ENCODE measurements at regions not wholly inside any gene's neighbourhood (a gene's known extent, or its start where the extent isn't known, plus 50 kb on each side); places are given as distances from the start of the nearest gene placed in this dataset.

GRCh38 chr2:76075126-76075525 is 364.4 kb upstream of the GCFC2 start:
- WGBS, 2 donors: 75 to 79% methylated on average over 1 of the region's 1 CpG
- DNase-seq (ENCODE audit: low spot score in 2 of 2): no peak
- no peak overlapping the region for H3K4me3 ChIP-seq (ENCODE audit: low read depth, poor library complexity, severe bottlenecking)
- TF ChIP-seq POLR2A (IDR thresholded peaks at IDR 0.05) (no peak), CTCF (IDR thresholded peaks at IDR 0.05) (no peak)
- intact Hi-C loops (cut with DNase I; ENCODE audit: low total_unique reads): no loop called here

- DNase-seq (ENCODE audit: low spot score in 2 of 2): no peak
- WGBS, 2 donors: 76 to 84% methylated on average over 3 of the region's 3 CpGs
- no peak for TF ChIP-seq POLR2A (IDR thresholded peaks at IDR 0.05)
- TF ChIP-seq CTCF (IDR thresholded peaks at IDR 0.05): no peak
- intact Hi-C loops (cut with DNase I; ENCODE audit: low total_unique reads): no loop called here
- H3K4me3 ChIP-seq (ENCODE audit: low read depth, poor library complexity, severe bottlenecking): no peak overlapping the region
Observed at GRCh38 chr2:76073992-76074604, 363.4 kb upstream of the GCFC2 start.

DNA sequence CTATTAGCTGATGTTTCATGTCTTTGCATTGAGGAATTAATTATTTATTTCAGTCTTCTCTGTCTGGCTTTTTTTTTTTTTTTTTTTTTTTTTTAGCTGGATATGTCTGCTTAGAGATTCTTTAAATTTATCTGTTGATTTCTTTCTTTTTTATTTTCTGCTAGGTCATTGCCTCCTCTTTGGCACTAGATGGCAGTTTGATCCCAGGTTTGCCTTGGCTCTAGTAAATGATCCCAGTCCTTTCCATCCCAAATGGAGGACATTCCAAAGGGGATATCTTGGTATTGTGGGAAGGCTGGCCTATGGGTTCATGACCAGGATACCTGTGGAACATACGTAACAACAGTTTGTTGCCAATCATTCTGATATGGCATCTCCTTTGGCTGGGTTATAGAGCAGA is 339.5 kb upstream of the GCFC2 start:
- DNase-seq (ENCODE audit: low spot score in 2 of 2): no peak
- intact Hi-C loops (cut with DNase I; ENCODE audit: low total_unique reads): no loop called here
- no peak overlapping the region for H3K4me3 ChIP-seq (ENCODE audit: low read depth, poor library complexity, severe bottlenecking)
- TF ChIP-seq POLR2A (IDR thresholded peaks at IDR 0.05) (no peak), CTCF (IDR thresholded peaks at IDR 0.05) (no peak)
- 93 to 94% methylated on average over 1 of the region's 1 CpG for WGBS, 2 donors

DNA sequence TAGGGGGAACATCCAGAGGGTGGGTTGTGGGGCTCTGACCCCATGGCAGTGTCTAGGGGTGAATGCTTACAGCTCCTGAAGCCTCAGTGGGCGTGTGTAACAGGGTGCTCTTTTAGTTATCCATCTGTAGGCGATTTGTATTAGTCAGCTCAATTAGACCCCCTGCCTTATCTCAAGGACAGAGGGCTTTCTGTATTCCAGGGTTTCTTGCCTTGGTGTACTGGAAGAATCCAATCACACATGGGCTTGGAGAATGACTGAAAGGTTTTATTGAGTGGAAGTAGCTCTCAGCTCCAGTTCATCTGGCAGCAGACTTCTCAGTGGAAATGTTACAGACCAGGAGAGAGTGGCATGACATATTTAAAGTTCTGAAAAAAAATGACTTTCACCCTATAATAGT is 334.0 kb upstream of the GCFC2 start:
- TF ChIP-seq POLR2A (IDR thresholded peaks at IDR 0.05) (no peak), CTCF (IDR thresholded peaks at IDR 0.05) (no peak)
- intact Hi-C loops (cut with DNase I; ENCODE audit: low total_unique reads): loop anchor here (5.0 kb wide), 1 partner anchor 1162 kb away; no protein-coding TSS in a partner anchor
- DNase-seq (ENCODE audit: low spot score in 2 of 2): no peak
- 58 to 64% methylated on average over 2 of the region's 2 CpGs for WGBS, 2 donors
- H3K4me3 ChIP-seq (ENCODE audit: low read depth, poor library complexity, severe bottlenecking): no peak overlapping the region

DNA sequence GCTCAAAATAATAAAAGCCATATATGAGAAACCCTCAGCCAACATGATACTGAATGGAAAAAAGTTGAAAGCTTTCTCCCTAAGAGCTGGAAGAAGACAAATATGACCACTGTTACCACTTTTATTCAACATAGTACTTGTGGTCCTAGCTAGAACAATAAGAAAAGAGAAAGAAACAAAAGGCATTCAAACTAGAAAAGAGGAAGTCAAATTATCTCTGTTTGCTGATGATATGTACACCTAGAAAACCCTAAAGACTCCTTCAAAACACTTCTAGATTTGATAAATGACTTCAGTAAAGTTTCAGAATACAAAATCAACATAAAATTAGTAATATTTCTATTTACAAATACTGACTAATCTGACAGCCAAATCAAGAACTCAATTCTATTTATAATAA is 328.8 kb upstream of the GCFC2 start:
- intact Hi-C loops (cut with DNase I; ENCODE audit: low total_unique reads): no loop called here
- H3K4me3 ChIP-seq (ENCODE audit: low read depth, poor library complexity, severe bottlenecking): no peak overlapping the region
- DNase-seq (ENCODE audit: low spot score in 2 of 2): no peak
- TF ChIP-seq CTCF (IDR thresholded peaks at IDR 0.05): no peak
- TF ChIP-seq POLR2A (IDR thresholded peaks at IDR 0.05): no peak

- TF ChIP-seq POLR2A (IDR thresholded peaks at IDR 0.05) (no peak), CTCF (IDR thresholded peaks at IDR 0.05) (no peak)
- intact Hi-C loops (cut with DNase I; ENCODE audit: low total_unique reads): no loop called here
- no peak for DNase-seq (ENCODE audit: low spot score in 2 of 2)
- no peak overlapping the region for H3K4me3 ChIP-seq (ENCODE audit: low read depth, poor library complexity, severe bottlenecking)
- 72 to 74% methylated on average over 1 of the region's 1 CpG for WGBS, 2 donors
Observed at GRCh38 chr2:76027761-76028160, 317.0 kb upstream of the GCFC2 start.
